ENCODE measurements at regions not wholly inside any gene's neighbourhood (a gene's known extent, or its start where the extent isn't known, plus 50 kb on each side); places are given as distances from the start of the nearest gene placed in this dataset.
"Not testable (repeated sequence)": the region's sequence is repeated elsewhere in the genome, so short reads cannot be mapped to it uniquely, and the experiment has no call there.

DNA sequence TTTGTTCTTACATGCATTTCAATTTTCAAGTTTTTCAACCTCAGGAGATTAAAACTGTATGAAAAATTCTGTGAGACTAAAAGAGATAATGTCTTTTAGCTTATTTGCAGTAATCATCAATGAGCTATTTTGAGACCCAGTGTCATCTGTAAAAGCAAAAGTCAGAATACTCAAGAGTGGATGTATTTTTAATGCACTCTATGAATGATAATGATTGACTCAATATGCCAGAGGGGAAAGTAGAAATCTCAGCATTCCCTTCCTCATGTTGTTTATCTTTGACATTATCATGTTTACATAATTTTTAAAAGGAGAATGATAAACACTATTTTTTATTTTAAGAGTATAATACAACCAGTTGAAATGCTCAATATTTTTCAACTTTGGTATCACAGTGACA, 162.1 kb downstream of the MMUT start:
- Histone ChIP-seq H3K36me3 (ENCODE audit: low read depth) (no peaks in the 10 kb centered on the region), H3K79me2 (ENCODE audit: insufficient read depth) (no peaks in the 10 kb centered on the region), H3K27me3 (replicated peaks; ENCODE audit: insufficient read depth) (no peaks in the 10 kb centered on the region), H2AFZ (no peak overlapping the region), H4K20me1 (ENCODE audit: insufficient read depth) (no peaks in the 10 kb centered on the region), H3K27ac (no peak overlapping the region), H3F3A (ENCODE audit: insufficient read depth) (no peaks in the 10 kb centered on the region), H3K4me2 (ENCODE audit: unreplicated experiment) (no peak overlapping the region), H3K4me3 (no peak overlapping the region), H3K9ac (no peak overlapping the region), H3K4me1 (ENCODE audit: insufficient read depth) (no peaks in the 10 kb centered on the region), H3K9me2 (ENCODE audit: insufficient read depth) (no peaks in the 10 kb centered on the region), H3K9me3 (ENCODE audit: low read depth) (no peaks in the 10 kb centered on the region)
- in situ Hi-C loops (cut with MboI): no loop called here
- no peak for DNase-seq
- no peak for TF ChIP-seq EZH2 (IDR thresholded peaks at IDR 0.05; ENCODE audit: insufficient read depth, poor library complexity, severe bottlenecking)
- TF ChIP-seq EZH2phosphoT487 (IDR thresholded peaks at IDR 0.05; ENCODE audit: insufficient read depth, low read depth): no peak

DNA sequence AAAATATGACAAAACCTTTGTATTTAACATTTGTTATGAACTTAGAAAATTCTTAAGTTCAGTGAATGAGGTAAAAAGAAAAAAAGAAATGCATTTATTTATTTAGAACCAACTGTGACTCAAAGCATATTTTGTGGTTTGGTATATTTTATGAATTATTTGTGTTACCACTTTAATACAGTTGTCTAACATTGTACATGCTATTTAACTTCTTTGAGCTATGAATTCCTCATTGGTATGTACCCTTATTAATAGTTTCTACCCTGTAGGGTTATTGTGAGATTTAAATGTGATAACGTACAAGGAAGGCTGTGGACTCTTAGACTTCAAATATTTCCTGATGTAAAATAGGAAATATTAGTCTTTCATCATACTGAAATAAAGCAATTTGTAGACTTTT, 162.6 kb downstream of the MMUT start:
- H3K79me2 ChIP-seq (ENCODE audit: insufficient read depth): no peaks in the 10 kb centered on the region
- H3F3A ChIP-seq (ENCODE audit: insufficient read depth): no peaks in the 10 kb centered on the region
- no peak overlapping the region for H3K4me2 ChIP-seq (ENCODE audit: unreplicated experiment)
- no peak for DNase-seq
- no peaks in the 10 kb centered on the region for H3K9me2 ChIP-seq (ENCODE audit: insufficient read depth)
- H3K4me1 ChIP-seq (ENCODE audit: insufficient read depth): no peaks in the 10 kb centered on the region
- 0 to 11% methylated on average over 1 of the region's 1 CpG for WGBS, 2 experiments (ENCODE audit: low coverage in 1 of 2, low lambda C conversion rate in 2 of 2, missing lambda C conversion rate in 2 of 2)
- in situ Hi-C loops (cut with MboI): no loop called here
- H3K9ac ChIP-seq: no peak overlapping the region
- H3K9me3 ChIP-seq (ENCODE audit: low read depth): no peaks in the 10 kb centered on the region
- TF ChIP-seq EZH2 (IDR thresholded peaks at IDR 0.05; ENCODE audit: insufficient read depth, poor library complexity, severe bottlenecking) (no peak), EZH2phosphoT487 (IDR thresholded peaks at IDR 0.05; ENCODE audit: insufficient read depth, low read depth) (no peak)
- no peak overlapping the region for H3K27ac ChIP-seq
- H4K20me1 ChIP-seq (ENCODE audit: insufficient read depth): no peaks in the 10 kb centered on the region
- H2AFZ ChIP-seq: no peak overlapping the region
- H3K36me3 ChIP-seq (ENCODE audit: low read depth): no peaks in the 10 kb centered on the region
- no peak overlapping the region for H3K4me3 ChIP-seq
- H3K27me3 ChIP-seq (replicated peaks; ENCODE audit: insufficient read depth): no peaks in the 10 kb centered on the region

DNA sequence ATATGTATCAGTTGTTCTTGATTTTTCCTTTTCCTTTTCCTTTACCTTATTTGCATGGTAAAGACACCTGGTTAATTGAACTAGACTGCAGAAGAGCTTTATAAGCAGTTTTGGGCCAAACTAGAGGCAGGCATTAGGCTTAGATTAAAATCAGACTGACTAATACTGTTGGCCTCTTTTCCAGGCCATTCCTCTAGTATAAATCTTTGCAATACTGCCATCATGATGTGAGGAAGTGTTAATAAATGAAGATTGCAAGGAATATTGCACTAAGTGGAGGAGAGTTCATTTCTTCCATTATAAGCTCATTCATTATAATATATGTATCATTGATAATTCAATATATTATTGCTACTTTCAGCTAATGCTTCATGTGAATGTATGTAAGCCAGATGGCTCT, 163.8 kb downstream of the MMUT start:
- no peaks in the 10 kb centered on the region for H3K36me3 ChIP-seq (ENCODE audit: low read depth)
- in situ Hi-C loops (cut with MboI): no loop called here
- no peaks in the 10 kb centered on the region for H3K27me3 ChIP-seq (replicated peaks; ENCODE audit: insufficient read depth)
- H4K20me1 ChIP-seq (ENCODE audit: insufficient read depth): no peaks in the 10 kb centered on the region
- DNase-seq: peak; percentile 11
- TF ChIP-seq EZH2 (IDR thresholded peaks at IDR 0.05; ENCODE audit: insufficient read depth, poor library complexity, severe bottlenecking) (no peak), EZH2phosphoT487 (IDR thresholded peaks at IDR 0.05; ENCODE audit: insufficient read depth, low read depth) (no peak)
- H3K4me2 ChIP-seq (ENCODE audit: unreplicated experiment): no peak overlapping the region
- H3F3A ChIP-seq (ENCODE audit: insufficient read depth): no peaks in the 10 kb centered on the region
- H3K9ac ChIP-seq: no peak overlapping the region
- no peaks in the 10 kb centered on the region for H3K9me2 ChIP-seq (ENCODE audit: insufficient read depth)
- no peaks in the 10 kb centered on the region for H3K9me3 ChIP-seq (ENCODE audit: low read depth)
- H3K4me1 ChIP-seq (ENCODE audit: insufficient read depth): no peaks in the 10 kb centered on the region
- H3K4me3 ChIP-seq: no peak overlapping the region
- H3K79me2 ChIP-seq (ENCODE audit: insufficient read depth): no peaks in the 10 kb centered on the region
- no peak overlapping the region for H3K27ac ChIP-seq
- no peak overlapping the region for H2AFZ ChIP-seq

DNA sequence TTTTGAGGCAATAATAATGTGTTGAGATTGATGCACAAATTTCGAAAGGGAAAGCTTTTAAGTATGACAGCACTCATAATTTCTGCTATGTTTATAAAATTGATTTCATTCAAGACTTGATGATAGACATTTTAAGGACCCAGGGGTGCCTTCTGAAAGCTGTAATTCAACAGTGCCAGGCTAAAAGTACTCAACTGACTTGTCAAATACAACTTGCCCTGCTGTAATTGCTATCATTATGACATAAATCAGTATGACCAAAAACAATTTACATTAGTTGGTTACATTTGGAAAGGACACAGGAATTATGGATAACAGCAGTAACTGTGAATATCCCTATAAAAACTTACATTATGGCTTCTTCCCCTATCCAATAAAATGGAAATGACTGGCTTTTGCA, 178.9 kb downstream of the MMUT start:
- in situ Hi-C loops (cut with MboI): no loop called here
- Histone ChIP-seq H3F3A (ENCODE audit: insufficient read depth) (no peaks in the 10 kb centered on the region), H3K9me2 (ENCODE audit: insufficient read depth) (no peaks in the 10 kb centered on the region), H3K27ac (no peak overlapping the region), H3K79me2 (ENCODE audit: insufficient read depth) (no peaks in the 10 kb centered on the region), H4K20me1 (ENCODE audit: insufficient read depth) (no peaks in the 10 kb centered on the region), H3K4me1 (ENCODE audit: insufficient read depth) (no peaks in the 10 kb centered on the region), H2AFZ (no peak overlapping the region), H3K36me3 (ENCODE audit: low read depth) (no peaks in the 10 kb centered on the region), H3K27me3 (replicated peaks; ENCODE audit: insufficient read depth) (no peaks in the 10 kb centered on the region), H3K9me3 (ENCODE audit: low read depth) (no peaks in the 10 kb centered on the region), H3K9ac (no peak overlapping the region), H3K4me3 (no peak overlapping the region), H3K4me2 (ENCODE audit: unreplicated experiment) (no peak overlapping the region)
- no peak for TF ChIP-seq EZH2 (IDR thresholded peaks at IDR 0.05; ENCODE audit: insufficient read depth, poor library complexity, severe bottlenecking)
- no peak for TF ChIP-seq EZH2phosphoT487 (IDR thresholded peaks at IDR 0.05; ENCODE audit: insufficient read depth, low read depth)
- DNase-seq: no peak
- 10 to 16% methylated on average over 1 of the region's 1 CpG for WGBS, 2 experiments (ENCODE audit: low coverage in 1 of 2, low lambda C conversion rate in 2 of 2, missing lambda C conversion rate in 2 of 2)

DNA sequence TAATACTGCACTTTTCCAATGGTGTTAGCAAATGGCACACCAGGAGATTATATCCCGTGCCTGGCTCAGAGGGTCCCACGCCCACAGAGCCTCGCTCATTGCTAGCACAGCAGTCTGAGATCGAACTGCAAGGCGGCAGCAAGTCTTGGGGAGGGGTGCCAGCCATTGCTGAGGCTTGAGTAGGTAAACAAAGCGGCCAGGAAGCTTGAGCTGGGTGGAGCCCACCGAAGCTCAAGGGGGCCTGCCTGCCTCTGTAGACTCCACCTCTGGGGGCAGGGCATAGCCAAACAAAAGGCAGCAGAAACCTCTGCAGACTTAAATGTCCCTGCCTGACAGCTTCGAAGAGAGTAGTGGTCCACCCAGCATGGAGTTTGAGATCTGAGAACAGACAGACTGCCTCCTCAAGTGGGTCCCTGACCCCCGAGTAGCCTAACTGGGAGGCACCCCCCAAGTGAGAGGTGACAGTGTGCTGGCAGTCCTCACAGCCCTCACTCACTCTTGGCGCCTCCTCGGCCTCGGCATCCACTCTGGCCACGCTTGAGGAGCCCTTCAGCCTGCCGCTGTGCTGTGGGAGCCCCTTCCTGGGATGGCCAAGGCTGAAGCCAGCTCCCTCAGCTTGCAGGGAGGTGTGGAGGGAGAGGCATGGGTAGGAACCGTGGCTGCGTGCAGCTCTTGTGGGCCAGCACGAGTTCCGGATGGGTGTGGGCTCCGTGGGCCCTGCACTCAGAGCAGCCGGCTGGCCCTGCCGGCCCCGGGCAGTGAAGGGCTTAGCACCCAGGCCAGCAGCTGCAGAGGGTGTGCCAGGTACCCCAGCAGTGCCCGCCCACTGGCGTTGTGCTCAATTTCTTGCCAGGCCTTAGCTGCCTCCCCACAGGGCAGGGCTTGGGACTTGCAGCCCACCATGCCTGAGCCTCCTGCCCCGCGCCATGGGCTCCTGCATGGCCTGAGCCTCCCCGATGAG, 188.0 kb downstream of the MMUT start:
- 34 to 49% methylated on average over 22 to 26 of the region's 27 CpGs for WGBS, 2 experiments (ENCODE audit: low coverage in 1 of 2, low lambda C conversion rate in 2 of 2, missing lambda C conversion rate in 2 of 2)
- H3K27ac ChIP-seq; H3K27me3 ChIP-seq (replicated peaks; ENCODE audit: insufficient read depth); DNase-seq; H3K79me2 ChIP-seq (ENCODE audit: insufficient read depth); H3F3A ChIP-seq (ENCODE audit: insufficient read depth); in situ Hi-C loops (cut with MboI); H3K4me3 ChIP-seq; H3K9me3 ChIP-seq (ENCODE audit: low read depth); H4K20me1 ChIP-seq (ENCODE audit: insufficient read depth); H3K4me2 ChIP-seq (ENCODE audit: unreplicated experiment); H2AFZ ChIP-seq; H3K9me2 ChIP-seq (ENCODE audit: insufficient read depth); H3K9ac ChIP-seq; H3K4me1 ChIP-seq (ENCODE audit: insufficient read depth); H3K36me3 ChIP-seq (ENCODE audit: low read depth): not testable (repeated sequence)

Data from GM23248 (cell line).